GM21447 (cell line): ENCODE measurements at regions not wholly inside any gene's neighbourhood (a gene's known extent, or its start where the extent isn't known, plus 50 kb on each side); places are given as distances from the start of the nearest gene placed in this dataset.
"Not testable (repeated sequence)": the region's sequence is repeated elsewhere in the genome, so short reads cannot be mapped to it uniquely, and the experiment has no call there.

Experiments used
- ATAC-seq: cut with Tn5 transposase; IDR thresholded peaks from one replicate; pipeline ENCODE4 v1.9.1; 2021; ENCODE audit not compliant: unreplicated experiment

DNA sequence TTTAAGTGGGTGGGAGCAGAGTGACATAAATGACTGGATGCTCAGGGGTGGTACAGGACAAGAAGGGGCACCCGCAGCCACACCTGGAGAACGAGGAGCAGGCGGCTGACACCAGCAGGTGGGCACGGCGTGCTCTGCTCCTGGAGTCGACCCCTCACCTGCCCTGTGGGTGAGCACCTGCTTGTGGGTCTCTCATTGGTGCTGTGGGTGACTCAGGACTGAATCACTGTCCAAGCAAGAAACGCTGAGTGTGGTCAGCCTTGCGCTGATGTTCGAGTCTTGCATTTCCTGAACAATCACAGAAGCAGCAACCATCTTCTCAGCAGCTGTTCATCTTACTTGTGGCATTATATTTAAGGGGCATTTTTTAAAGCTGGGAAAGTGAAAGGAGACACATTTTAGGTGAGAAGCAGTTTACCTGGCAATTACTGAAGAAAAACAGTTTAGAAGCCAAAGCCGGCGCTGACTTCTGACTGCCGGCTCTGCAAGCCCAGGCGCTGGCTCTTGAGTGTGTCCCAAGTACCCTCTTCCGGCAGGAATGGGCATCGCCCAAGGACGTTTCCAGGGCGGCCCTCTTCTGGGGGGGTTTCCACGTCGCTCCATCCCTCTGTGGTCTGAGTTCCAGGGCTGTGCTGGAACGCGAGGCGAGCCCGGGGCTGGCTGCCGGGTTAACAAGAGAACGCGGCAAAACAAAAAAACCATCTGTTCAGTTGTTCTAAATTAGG, 145.2 kb upstream of the PFKP start:
- ATAC-seq = no peak

DNA sequence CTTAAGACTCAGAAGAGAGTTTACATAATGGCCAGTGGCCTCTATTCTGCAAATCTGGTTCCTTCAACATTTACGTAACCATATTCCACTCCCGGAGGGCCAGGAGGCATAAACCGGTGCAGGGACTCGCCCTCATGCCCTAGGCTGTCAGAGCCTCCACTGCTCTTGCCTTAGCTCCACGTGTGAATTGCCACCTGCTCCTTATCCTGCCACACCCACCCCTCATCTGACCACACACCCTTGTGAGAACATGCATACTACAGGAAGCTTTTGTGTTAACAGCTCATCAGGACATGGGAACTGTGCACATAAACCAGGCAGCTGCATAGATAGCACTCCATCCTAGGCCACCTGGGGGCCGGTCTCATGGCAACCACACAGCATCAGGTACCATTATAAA, 146.7 kb upstream of the PFKP start:
- no peak for ATAC-seq

DNA sequence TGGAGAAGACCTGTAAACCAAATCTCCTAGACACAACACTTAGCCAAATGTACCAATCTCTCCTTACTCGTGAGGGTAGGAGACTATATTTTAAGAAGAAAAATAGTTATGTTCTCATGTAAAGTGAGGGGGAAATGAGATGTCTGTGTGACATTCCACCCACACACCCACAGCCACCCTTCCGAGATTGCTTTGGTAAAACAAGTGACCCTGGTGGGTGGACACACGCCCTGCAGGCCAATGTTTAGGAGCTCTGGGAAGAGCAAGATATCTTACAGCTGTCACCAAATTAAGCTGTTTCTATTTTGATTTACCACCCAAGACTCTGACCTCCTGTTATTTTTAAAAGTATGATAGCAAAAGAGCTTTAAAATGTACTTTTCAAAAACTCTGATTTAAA, 147.2 kb upstream of the PFKP start:
- ATAC-seq = no peak

DNA sequence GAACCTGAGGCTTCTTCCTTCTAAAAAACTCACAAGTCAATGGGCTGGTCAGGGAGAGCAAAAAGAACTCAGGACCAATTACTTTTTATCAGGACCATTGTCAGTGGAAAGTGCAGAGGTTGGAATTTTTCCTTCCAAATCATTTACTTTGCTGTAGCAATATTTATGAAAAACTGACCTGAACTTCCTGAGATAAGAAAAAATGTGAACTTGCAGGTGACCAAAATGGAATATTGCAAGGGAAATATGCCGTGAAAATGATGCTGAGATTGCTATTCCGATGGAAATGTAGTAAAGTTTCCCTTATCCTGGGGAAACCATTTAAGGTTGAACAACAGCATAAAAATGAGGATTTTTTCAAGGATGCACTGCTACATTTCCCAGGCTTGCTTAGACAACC, 148.3 kb upstream of the PFKP start:
- no peak for ATAC-seq

DNA sequence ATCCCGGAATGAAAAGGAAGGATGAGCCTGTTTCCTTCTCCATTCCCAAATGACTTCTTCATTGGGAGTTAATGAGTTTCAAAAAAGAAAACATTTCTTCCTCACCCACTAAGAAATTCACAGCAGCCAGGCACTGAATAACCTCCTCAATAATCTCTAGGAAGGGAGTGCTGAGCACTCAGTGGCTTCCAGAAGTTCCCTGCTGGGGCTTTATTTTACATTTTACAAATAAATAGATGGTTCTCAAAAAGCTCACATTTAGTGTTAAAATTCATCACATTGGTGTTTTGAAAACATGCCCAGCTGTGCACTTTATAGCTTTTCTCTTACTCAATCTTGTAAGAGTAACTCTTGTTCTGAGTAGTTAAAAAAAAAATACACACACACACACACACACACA, 148.9 kb upstream of the PFKP start:
- no peak for ATAC-seq

DNA sequence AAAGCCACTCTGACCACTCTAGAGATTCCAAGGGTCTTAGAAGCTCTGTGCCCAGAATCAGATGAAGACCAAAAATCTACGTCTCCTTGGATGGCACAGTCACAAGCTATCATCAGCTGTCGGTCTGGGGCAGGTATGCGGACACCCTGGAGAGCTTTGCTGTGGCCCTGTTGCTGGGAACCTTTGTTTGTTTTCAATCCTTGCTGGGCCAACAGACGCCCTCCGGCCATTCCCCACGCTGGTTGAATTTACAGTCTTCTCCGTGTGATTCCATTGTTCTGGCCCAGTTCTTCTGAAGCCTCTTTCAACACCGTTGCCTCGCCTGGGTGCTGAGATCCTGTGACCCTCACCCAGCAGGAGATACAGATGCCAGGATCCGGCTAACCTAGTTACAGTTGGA, 149.4 kb upstream of the PFKP start:
- ATAC-seq = no peak

DNA sequence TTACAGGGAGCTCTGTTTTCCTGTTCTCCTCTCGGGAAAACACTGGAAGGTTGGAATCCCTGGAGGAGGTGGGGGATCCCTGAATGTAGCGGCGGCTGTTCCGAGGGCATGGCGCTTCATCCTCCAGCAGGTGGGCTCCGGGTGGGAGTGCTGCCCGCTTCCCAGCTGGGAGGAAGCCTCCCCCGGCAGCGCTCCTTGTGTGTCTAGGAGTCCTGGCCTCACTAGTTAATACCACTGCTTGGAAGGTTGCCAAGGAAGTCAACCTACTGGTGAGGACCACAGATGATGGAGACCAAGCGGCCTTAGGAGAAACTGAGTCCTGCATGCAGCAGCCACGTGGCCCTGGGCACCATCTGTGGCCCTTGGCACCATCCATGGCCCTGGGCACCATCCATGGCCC, 151.9 kb upstream of the PFKP start:
- ATAC-seq = no peak

DNA sequence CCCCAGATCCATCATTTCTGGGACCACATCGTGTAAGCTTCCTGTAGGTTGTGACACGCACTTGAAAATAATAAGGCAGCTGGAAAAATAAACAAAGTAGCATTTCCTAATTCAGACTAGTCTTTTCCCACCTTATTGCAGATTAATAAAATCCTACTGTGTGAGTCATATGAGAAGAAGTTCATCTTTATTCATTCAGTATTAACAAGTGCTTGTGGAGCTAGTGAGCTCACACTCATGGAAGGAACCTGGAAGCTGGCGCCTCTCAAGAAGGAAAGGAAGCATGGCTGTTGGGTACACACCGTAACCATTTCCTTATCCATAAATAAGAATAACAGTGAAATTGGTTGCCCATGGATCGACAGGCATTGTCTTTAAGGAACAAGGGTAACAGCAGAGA, 152.6 kb upstream of the PFKP start:
- no peak for ATAC-seq

DNA sequence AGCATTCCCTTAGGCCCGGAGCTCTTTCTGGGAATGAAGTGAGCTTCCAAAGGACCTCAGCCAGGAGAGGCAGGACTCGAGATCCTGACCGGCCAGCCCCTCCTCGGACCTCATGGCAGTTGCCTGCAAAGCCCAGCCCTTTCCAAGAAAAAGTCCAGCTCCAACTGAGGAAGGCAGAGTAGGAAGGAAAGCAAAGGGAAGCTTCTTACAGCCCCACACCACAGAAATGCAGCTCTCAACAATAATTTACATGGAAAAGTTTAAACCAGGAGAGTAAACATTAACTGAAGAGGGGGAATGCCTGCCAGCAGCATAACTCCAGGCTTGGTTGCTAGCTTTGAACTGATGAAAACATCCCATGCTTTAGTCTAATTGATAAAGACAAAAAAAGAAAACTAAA, 153.9 kb upstream of the PFKP start:
- ATAC-seq = no peak

DNA sequence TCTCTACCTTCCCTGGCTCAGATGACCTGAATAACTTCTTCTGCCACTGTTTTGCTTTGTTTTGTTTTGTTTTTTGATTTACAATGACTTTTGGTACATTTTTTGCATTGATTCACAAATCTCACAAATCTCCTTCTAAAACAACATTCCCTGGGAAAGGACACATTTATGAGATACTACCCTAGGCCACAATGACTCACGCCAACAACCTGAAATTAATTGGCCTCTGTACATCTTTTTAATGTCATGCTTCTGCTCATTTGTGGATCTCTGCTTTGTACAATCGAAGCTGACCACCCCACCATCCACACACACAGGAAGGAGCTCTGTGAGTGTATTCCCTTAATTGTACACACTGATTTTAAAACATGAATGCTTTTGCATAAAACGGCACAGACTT, 156.7 kb upstream of the PFKP start:
- no peak for ATAC-seq

DNA sequence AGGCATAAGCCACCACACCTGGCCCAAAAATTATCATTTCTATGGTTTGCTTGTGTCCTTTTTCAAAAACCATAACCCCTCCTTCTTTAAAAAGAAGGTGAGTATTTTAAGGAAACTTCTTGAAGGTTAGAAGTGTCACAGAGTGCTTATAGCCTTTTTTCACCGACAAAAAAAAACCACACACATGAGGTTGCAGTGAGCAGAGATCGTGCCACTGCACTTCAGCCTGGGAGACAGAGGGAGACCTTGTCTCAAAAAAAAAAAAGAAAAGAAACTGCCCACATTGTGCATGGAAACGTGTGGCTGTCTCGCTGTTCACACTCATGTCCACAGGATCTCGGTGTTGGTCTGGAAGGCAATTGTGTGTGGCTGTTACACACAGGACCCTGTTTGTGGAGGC, 157.4 kb upstream of the PFKP start:
- no peak for ATAC-seq

DNA sequence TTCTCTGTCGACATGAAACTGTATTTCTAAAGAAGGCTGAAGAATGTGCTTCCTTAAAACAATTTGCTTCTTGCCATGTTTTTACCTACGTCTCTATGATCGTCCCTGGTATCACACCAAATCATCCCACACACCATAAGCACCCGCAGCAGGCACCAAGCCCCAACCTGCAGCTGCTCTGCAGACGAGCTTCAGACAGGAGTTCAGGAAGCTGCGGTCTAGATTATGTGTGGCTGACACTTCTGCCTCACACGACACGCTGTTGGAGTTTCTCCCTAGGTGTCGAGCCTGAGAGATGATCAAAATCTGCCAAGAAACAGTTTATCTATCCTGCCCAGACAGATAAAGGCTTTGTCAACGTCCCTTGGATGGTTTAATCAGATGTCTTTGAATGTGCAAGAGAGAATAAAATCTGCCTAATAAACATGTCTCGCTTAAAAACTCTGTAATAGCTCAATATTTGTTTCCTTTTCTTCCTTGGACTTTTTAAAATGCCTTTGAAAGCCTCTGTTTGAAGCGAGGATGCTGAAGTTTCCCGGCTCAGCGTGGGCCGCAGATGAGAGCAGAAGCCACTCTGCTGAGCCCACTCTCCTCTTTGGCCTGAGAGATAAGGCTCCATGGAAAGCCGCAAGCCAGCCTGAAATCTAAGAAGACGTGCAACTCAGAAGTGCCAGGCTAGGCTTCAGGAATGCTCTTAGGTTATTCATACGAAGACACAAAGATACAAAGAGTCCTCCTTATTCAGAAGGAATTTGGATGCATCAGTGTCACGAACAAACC, 158.3 kb upstream of the PFKP start:
- ATAC-seq = no peak

DNA sequence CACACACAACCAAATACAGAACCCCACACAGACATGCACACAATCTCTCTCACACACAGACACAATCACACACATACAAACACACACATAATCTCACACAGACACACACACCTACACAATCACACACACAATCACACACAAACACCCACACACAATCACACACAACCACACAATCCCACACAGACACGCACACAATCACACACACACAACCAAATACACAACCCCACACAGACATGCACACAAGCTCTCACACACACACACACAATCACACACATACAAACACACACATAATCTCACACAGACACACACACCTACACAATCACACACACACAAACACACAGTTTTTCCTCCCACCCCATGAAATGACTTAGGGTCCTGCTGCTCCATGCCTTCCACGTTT, 160.4 kb upstream of the PFKP start:
- ATAC-seq = no peak

DNA sequence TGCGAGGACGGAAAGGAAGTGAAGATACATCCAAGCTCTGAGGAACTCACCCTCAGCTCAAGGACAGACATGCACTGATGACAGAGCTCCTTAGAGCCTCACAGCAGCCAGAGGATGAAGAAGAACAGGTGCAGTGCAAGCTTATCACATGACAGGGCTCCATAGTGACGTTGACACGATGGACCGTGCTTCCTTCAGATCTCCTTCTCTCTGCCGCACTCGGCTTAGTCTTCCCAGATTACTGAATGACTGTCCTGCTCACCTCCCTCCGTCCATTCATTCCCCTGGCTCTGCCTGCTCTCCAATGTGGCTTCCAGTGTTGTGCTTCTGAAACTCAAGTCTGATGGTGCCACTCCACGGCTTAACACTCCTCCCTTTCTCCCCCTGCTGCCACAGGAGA, 161.5 kb upstream of the PFKP start:
- no peak for ATAC-seq

DNA sequence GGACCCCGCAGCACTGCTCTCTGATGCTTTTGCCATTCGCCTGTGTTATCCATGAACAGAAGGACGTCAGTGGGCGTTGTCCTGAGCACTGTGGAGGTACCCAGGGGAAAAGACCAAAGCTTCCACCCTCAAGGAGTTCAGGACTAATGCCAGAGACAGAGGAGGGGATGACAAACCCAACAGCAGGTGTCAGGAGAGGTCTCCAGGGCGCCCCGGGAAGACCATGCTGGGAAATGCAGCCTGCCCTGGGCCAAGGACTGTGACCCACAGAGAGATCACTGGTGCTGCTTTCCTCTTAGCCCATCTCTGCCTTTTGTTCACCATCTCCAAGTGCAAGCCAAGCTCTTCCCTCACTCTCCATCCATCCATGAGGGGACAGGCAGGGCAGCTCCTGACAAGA, 166.8 kb upstream of the PFKP start:
- no peak for ATAC-seq

DNA sequence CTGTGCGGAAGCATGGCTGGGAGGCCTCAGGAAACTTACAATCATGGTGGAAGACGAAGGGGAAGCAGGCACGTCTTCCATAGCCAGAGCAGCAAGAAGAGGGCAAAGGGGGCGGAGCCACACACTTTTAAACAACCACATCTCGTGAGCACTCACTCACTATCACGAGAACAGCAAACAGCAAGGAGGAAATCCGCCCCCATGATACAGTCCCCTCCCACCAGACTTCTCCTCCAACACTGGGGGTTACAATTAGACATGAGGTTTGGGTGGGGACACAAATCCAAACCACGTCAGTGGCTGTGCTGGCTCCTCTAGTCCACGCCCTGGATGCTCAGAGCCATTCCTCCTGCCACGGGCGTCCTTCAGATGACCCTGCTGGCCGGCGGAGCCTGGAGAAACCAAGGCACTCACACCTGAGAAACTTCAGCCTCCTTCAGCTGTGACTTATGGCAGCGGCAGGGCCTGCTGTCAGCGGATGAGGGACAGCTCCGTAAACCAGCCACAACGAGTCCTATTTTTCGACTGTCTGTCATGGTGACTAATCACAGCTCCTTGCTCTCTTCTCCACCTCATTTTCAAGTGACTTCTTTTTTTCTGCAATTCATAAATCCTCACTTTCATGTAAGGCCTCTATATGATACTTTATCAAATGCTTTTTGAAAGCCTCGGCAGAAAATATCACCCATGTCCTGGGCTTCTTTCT, 167.9 kb upstream of the PFKP start:
- no peak for ATAC-seq

DNA sequence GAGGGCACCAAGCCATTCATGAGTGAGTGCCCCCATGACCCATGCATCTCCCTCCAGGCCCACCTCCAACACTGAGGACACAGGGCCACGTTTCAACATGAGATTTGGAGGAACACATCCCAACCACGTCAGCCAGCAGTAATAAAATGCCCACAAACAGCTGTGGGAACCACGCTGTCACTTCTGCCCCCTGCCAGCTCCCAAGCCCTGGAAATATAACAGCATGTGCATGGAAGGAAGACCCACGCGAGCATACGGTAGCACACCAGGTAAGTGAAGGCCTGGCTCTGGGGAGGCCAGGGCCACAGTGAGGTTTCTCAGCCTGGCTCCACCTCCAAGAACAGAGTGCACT, 168.9 kb upstream of the PFKP start:
- ATAC-seq = no peak

DNA sequence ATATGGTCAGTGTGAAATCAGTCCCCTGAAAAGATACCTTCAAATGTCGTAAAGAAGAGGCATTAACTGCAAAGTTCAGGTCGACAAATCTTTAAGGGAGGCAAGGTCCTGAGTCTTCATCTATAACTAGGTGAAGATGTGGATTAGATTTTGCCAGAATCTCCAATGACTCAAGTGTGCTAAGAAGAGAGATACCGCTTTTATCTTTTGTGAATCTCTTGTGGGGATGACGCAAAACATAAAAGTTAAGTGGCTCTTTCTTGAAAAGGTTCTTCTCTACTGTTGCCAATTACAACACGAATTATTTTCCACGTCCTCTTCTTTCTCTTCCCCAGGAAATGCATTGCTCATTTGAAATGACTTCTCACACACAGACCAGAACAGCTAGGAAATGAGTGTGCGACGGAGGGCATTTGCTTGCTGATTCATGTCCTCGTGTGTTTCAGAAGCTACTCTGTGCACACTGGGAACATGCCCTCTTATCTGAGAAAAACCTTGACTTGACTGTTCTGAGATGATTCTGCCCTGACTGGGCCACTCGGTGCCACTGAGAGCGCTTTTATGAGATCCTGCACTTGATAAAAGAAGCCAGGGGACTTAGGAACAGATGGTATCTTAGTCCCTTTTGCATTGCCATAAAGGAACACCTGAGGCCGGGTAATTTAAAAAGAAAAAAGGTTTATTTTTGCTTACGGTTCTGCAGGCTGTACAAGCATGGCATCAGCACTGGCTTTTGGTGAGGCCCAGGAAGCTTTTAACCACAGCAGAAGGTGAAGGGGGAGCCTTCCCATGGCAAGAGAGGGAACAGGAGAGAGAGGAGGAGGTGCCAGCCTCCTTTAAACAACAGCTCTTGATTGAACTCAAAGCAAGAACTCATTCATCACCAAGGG, 169.5 kb upstream of the PFKP start:
- no peak for ATAC-seq

DNA sequence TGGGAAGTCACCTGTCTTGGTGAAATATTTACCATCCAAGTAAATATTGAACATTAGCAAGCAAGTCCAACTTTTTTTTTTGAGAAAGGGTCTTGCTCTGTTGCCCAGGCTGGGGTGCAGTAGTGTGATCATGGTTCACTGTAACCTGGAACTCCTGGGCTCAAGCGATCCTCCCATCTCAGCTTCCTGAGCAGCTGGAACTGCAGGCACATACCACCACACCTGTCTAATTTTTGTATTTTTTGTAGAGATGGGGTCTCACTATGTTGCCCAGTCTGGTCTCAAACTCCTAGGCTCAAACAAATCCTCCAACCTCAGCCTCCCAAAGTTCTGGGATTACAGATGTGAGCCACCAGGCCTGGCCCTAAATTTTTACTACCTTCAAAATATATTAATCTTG, 171.0 kb upstream of the PFKP start:
- not testable (repeated sequence) for ATAC-seq

DNA sequence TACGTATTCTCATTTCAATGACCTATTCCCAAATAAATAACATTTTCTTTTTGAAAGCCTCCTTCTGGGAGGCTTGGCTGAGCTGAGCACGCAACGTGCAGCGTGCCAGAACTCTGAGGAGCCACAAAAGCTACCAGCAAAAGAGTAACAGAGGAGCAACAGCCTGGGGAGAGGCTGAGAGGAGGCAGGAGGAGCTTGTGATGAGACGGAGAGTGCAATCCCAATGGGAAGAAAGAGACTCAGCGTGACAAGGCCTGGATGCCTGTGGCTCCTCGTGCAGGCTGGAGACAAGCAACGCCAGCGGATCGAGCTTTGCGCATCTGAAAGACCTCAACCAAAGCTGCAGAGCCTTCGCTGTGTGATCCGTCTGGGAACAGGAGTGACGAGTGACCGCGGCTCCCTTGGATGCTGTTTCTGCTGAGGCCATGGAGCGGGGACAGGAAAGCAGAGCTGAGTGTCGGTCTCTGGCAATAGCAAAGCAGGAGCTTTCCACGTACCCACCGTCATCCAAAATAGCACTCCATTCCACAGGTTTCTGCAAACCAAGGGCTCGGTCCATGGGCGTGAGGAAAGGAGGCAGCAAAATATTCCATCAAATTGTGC, 171.7 kb upstream of the PFKP start:
- ATAC-seq = no peak

DNA sequence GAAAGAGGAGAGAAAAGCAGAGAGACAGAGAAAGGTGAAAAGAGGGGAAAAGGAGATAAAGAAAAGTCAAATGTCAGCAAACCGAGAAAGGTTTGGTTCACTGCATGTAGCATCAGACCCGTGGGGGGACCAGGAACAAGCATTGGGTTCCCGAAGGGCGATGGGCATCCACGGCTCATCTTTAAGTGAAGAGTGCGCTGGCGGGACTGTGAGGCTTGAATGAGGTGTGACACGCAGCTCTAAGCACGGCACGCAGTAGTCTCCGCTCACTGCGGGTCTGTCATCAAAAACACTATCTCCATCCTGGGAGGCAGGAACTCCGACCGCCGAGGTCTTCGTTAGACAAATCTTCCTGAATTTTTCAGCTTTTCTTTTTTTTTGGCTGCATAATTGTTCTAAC, 173.4 kb upstream of the PFKP start:
- no peak for ATAC-seq
